ENCODE measurements at regions not wholly inside any gene's neighbourhood (a gene's known extent, or its start where the extent isn't known, plus 50 kb on each side); places are given as distances from the start of the nearest gene placed in this dataset.
"Not testable (repeated sequence)": the region's sequence is repeated elsewhere in the genome, so short reads cannot be mapped to it uniquely, and the experiment has no call there.

DNA sequence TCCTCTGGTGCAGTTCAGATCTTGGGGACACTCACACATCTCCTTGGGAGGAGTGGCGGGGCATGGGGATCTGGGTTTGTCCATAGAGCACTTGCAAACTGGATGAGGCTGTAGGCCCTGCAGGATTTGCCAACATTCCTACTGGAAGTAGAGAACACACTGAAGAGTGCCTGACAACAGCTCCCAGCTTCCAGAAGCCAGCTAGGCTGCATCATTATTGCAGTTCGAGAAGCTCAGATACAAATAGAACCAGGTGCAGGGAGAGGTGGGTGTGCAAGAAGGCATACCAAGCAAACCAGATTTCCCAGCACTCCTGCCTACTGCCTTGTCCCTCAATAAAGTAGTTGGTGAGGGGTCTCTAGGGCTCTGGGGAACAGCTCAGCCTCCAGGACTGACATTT, 52.5 kb downstream of the RHOB start:
- Histone ChIP-seq H3F3A (ENCODE audit: low read depth) (no peaks in the 10 kb centered on the region), H3K4me1 (no peaks in the 10 kb centered on the region), H3K4me3 (no peak overlapping the region), H3K27me3 (peaks cover 6% of the 10 kb centered on the region), H3K9me3 (ENCODE audit: low read depth) (no peaks in the 10 kb centered on the region), H3K79me2 (ENCODE audit: low read depth) (no peaks in the 10 kb centered on the region), H3K9ac (no peak overlapping the region), H3K27ac (no peak overlapping the region), H3K36me3 (no peaks in the 10 kb centered on the region), H2AFZ (replicated peaks) (no peak overlapping the region), H3K4me2 (no peak overlapping the region), H4K20me1 (ENCODE audit: low read depth) (no peaks in the 10 kb centered on the region)
- DNase-seq (ENCODE audit: low spot score): no peak
- H3K27ac Mint-ChIP-seq: no peak overlapping the region
- H3K27me3 Mint-ChIP-seq (ENCODE audit: insufficient read depth, low read depth): peaks cover 7% of the 10 kb centered on the region
- H3K36me3 Mint-ChIP-seq: no peaks in the 10 kb centered on the region
- H3K4me1 Mint-ChIP-seq: peaks cover 31% of the 10 kb centered on the region
- TF ChIP-seq EZH2phosphoT487 (IDR thresholded peaks at IDR 0.05) (no peak), EZH2 (IDR thresholded peaks at IDR 0.05) (no peak), CTCF (IDR thresholded peaks at IDR 0.05) (no peak)
- no peaks in the 10 kb centered on the region for H3K9me3 Mint-ChIP-seq
- no peak overlapping the region for H3K4me3 Mint-ChIP-seq

GRCh38 chr2:20501974-20502373, 55.1 kb downstream of the RHOB start:
- H3F3A ChIP-seq (ENCODE audit: low read depth): no peaks in the 10 kb centered on the region
- H3K27me3 ChIP-seq: peaks cover 6% of the 10 kb centered on the region
- no peaks in the 10 kb centered on the region for H3K79me2 ChIP-seq (ENCODE audit: low read depth)
- H3K36me3 Mint-ChIP-seq: no peaks in the 10 kb centered on the region
- peaks cover 5% of the 10 kb centered on the region for H3K4me1 ChIP-seq
- H3K27ac Mint-ChIP-seq: no peak overlapping the region
- peaks cover 7% of the 10 kb centered on the region for H3K27me3 Mint-ChIP-seq (ENCODE audit: insufficient read depth, low read depth)
- no peak overlapping the region for H3K4me3 Mint-ChIP-seq
- H3K27ac ChIP-seq: no peak overlapping the region
- no peak for TF ChIP-seq EZH2phosphoT487 (IDR thresholded peaks at IDR 0.05)
- TF ChIP-seq EZH2 (IDR thresholded peaks at IDR 0.05): no peak
- DNase-seq (ENCODE audit: low spot score): no peak
- H3K9me3 Mint-ChIP-seq: no peaks in the 10 kb centered on the region
- H2AFZ ChIP-seq (replicated peaks): no peak overlapping the region
- no peak overlapping the region for H3K9ac ChIP-seq
- peaks cover 17% of the 10 kb centered on the region for H3K4me1 Mint-ChIP-seq
- no peak overlapping the region for H3K4me3 ChIP-seq
- no peaks in the 10 kb centered on the region for H3K36me3 ChIP-seq
- H4K20me1 ChIP-seq (ENCODE audit: low read depth): no peaks in the 10 kb centered on the region
- no peak overlapping the region for H3K4me2 ChIP-seq
- no peaks in the 10 kb centered on the region for H3K9me3 ChIP-seq (ENCODE audit: low read depth)

DNA sequence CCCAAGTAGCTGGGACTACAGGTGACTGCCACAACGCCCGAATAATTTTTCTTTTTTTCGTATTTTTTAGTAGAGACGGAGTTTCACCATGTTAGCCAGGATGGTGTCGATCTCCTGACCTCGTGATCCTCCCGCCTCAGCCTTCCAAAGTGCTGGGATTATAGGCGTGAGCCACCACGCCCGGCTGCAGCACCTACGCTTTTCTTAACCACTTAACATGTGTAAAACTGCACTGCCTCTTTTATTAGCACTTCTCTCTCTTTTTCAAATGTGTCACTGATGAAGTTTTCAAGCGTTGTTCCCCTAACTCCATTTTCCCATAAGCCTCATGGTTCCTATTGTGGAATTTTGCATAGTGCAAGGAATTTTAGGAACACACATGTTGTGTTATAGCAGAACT, 55.6 kb downstream of the RHOB start:
- H3K9ac ChIP-seq; H3K36me3 Mint-ChIP-seq; H3K27me3 Mint-ChIP-seq (ENCODE audit: insufficient read depth, low read depth); H3K9me3 ChIP-seq (ENCODE audit: low read depth); H3K4me3 Mint-ChIP-seq; DNase-seq (ENCODE audit: low spot score); H3K9me3 Mint-ChIP-seq; H3K4me3 ChIP-seq; H3K4me2 ChIP-seq; H3K27ac ChIP-seq; H3K27me3 ChIP-seq; H3K79me2 ChIP-seq (ENCODE audit: low read depth); H4K20me1 ChIP-seq (ENCODE audit: low read depth); H3F3A ChIP-seq (ENCODE audit: low read depth); H3K27ac Mint-ChIP-seq; H3K4me1 ChIP-seq; H3K36me3 ChIP-seq; H2AFZ ChIP-seq (replicated peaks): not testable (repeated sequence)
- peaks cover 20% of the 10 kb centered on the region for H3K4me1 Mint-ChIP-seq

DNA sequence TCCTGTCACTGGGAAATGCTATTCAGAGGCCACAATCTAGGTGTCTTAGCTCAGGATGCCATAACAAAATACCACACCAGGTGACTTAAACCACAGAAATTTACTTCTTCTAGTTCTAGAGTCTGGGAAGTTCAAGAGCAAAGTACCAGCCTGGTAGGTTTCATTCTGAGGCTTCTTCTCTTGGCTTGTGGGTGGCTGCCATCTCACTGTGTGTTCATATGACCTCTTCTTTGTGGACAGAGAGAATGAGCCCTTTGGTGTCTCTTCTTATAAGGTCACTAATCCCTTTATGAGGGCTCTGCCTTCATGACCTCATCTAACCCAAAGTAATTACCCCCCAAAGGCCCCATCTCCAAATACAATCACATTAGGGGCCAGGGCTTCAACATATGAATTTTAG, 57.3 kb downstream of the RHOB start:
- peaks cover 11% of the 10 kb centered on the region for H3K27me3 Mint-ChIP-seq (ENCODE audit: insufficient read depth, low read depth)
- Histone ChIP-seq H2AFZ (replicated peaks) (no peak overlapping the region), H3K27ac (no peak overlapping the region), H3K79me2 (ENCODE audit: low read depth) (no peaks in the 10 kb centered on the region), H3K4me1 (peaks cover 5% of the 10 kb centered on the region), H3K27me3 (peaks cover 6% of the 10 kb centered on the region), H3K9me3 (ENCODE audit: low read depth) (no peaks in the 10 kb centered on the region), H3K4me3 (no peak overlapping the region), H3K36me3 (no peaks in the 10 kb centered on the region), H4K20me1 (ENCODE audit: low read depth) (no peaks in the 10 kb centered on the region), H3F3A (ENCODE audit: low read depth) (no peaks in the 10 kb centered on the region), H3K4me2 (no peak overlapping the region), H3K9ac (no peak overlapping the region)
- H3K4me1 Mint-ChIP-seq: peaks cover 22% of the 10 kb centered on the region
- TF ChIP-seq EZH2phosphoT487 (IDR thresholded peaks at IDR 0.05) (no peak), EZH2 (IDR thresholded peaks at IDR 0.05) (no peak), CTCF (IDR thresholded peaks at IDR 0.05) (no peak)
- no peaks in the 10 kb centered on the region for H3K36me3 Mint-ChIP-seq
- H3K9me3 Mint-ChIP-seq: no peaks in the 10 kb centered on the region
- no peak overlapping the region for H3K4me3 Mint-ChIP-seq
- no peak overlapping the region for H3K27ac Mint-ChIP-seq
- DNase-seq (ENCODE audit: low spot score): no peak

Data from neural progenitor cell (in vitro differentiated cells).